ENCODE measurements at regions not wholly inside any gene's neighbourhood (a gene's known extent, or its start where the extent isn't known, plus 50 kb on each side); places are given as distances from the start of the nearest gene placed in this dataset.

GRCh38 chr7:1368682-1369571, 90.3 kb downstream of the MICALL2 start:
- H3K4me1 Mint-ChIP-seq (ENCODE audit: low read depth), result no peaks in the 10 kb centered on the region
- no peaks in the 10 kb centered on the region for H3K9me3 Mint-ChIP-seq (ENCODE audit: low read depth)
- peaks cover 68% of the 10 kb centered on the region for H3K27me3 Mint-ChIP-seq
- H3K27ac Mint-ChIP-seq, result no peak overlapping the region
- H3K36me3 Mint-ChIP-seq (ENCODE audit: insufficient read depth), result no peaks in the 10 kb centered on the region
- no peak overlapping the region for H3K4me3 Mint-ChIP-seq (ENCODE audit: low read depth)
- peak; percentile 39 for DNase-seq (ENCODE audit: low spot score, unreplicated experiment)
- TF ChIP-seq, protein P1, sequence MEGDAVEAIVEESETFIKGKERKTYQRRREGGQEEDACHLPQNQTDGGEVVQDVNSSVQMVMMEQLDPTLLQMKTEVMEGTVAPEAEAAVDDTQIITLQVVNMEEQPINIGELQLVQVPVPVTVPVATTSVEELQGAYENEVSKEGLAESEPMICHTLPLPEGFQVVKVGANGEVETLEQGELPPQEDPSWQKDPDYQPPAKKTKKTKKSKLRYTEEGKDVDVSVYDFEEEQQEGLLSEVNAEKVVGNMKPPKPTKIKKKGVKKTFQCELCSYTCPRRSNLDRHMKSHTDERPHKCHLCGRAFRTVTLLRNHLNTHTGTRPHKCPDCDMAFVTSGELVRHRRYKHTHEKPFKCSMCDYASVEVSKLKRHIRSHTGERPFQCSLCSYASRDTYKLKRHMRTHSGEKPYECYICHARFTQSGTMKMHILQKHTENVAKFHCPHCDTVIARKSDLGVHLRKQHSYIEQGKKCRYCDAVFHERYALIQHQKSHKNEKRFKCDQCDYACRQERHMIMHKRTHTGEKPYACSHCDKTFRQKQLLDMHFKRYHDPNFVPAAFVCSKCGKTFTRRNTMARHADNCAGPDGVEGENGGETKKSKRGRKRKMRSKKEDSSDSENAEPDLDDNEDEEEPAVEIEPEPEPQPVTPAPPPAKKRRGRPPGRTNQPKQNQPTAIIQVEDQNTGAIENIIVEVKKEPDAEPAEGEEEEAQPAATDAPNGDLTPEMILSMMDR (IDR thresholded peaks at IDR 0.05; ENCODE audit: unreplicated experiment), result peak; percentile 63

DNA sequence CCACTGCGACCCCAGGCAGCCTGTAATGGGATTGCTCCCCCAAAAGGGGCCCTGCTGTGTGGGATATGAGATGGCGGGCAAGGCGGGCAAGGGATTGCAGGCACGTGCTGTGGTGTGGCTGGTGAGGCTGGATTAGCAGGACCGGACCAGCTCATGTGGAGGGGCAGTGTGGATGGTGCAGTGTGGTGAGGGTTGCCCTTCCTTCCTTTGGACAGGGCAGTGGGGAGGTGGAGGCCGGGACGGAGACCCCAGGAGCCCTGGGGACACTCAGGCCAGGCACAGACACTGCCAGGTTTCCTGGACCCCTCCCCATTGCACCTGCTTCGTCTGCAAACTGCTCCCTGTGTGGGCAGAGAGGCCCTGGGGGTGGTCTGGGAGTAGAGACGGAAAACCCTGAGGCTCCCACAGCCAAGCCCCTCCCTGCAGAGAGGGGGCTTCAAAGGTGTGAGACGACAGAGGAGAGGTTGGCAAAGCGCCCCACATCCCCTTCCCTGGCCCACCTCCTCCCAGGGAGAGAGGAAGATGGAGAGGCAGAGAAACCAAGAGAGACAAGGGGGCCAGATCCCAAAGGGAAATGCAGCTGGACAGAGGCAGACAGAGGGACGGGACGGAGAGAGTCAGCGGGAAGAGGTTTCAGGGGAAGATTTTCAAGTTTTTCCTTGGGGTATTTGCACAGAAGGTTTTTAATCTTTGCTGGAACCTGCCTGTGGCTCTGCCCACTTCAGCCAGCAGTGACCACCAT, 89.2 kb downstream of the MICALL2 start:
- Mint-ChIP-seq H3K27me3 (peaks cover 70% of the 10 kb centered on the region), H3K4me1 (ENCODE audit: low read depth) (no peaks in the 10 kb centered on the region), H3K9me3 (ENCODE audit: low read depth) (no peaks in the 10 kb centered on the region), H3K27ac (no peak overlapping the region), H3K36me3 (ENCODE audit: insufficient read depth) (no peaks in the 10 kb centered on the region), H3K4me3 (ENCODE audit: low read depth) (no peak overlapping the region)
- no peak for DNase-seq (ENCODE audit: low spot score, unreplicated experiment)
- TF ChIP-seq, protein P1 (IDR thresholded peaks at IDR 0.05; ENCODE audit: unreplicated experiment), result no peak

DNA sequence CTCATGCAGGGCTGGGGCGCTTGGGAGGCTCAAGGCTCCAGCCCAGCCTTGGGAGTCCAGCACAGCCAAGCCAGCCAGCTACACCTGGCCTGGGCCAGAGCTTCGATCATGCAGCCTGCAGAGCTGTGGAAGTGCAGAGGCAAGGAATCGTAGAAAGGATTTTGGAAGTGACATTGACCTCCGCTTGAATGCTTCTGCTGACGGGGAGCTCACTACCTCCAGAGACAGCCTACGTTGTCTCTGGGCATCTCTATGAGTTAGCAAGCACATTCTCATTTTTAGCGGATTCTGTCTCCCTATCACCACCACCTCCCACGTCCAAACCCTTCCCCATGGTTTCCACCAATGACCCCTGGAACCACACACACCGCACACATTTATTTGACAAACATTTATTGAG, 88.5 kb downstream of the MICALL2 start:
- H3K4me3 Mint-ChIP-seq (ENCODE audit: low read depth), result no peak overlapping the region
- H3K36me3 Mint-ChIP-seq (ENCODE audit: insufficient read depth), result no peaks in the 10 kb centered on the region
- no peaks in the 10 kb centered on the region for H3K4me1 Mint-ChIP-seq (ENCODE audit: low read depth)

GRCh38 chr7:1372063-1372462, 87.2 kb downstream of the MICALL2 start:
- TF ChIP-seq, protein P1 (IDR thresholded peaks at IDR 0.05; ENCODE audit: unreplicated experiment), result no peak
- Mint-ChIP-seq H3K4me3 (ENCODE audit: low read depth) (no peak overlapping the region), H3K4me1 (ENCODE audit: low read depth) (no peaks in the 10 kb centered on the region), H3K27me3 (peaks cover 73% of the 10 kb centered on the region), H3K36me3 (ENCODE audit: insufficient read depth) (no peaks in the 10 kb centered on the region), H3K9me3 (ENCODE audit: low read depth) (no peaks in the 10 kb centered on the region), H3K27ac (no peak overlapping the region)
- no peak for DNase-seq (ENCODE audit: low spot score, unreplicated experiment)

More for the DNA sequence above, 88.5 kb downstream of the MICALL2 start:
- Mint-ChIP-seq H3K9me3 (ENCODE audit: low read depth) (no peaks in the 10 kb centered on the region), H3K27me3 (peaks cover 69% of the 10 kb centered on the region), H3K27ac (no peak overlapping the region)
- DNase-seq (ENCODE audit: low spot score, unreplicated experiment), result no peak
- TF ChIP-seq, protein P1 (IDR thresholded peaks at IDR 0.05; ENCODE audit: unreplicated experiment), result no peak

DNA sequence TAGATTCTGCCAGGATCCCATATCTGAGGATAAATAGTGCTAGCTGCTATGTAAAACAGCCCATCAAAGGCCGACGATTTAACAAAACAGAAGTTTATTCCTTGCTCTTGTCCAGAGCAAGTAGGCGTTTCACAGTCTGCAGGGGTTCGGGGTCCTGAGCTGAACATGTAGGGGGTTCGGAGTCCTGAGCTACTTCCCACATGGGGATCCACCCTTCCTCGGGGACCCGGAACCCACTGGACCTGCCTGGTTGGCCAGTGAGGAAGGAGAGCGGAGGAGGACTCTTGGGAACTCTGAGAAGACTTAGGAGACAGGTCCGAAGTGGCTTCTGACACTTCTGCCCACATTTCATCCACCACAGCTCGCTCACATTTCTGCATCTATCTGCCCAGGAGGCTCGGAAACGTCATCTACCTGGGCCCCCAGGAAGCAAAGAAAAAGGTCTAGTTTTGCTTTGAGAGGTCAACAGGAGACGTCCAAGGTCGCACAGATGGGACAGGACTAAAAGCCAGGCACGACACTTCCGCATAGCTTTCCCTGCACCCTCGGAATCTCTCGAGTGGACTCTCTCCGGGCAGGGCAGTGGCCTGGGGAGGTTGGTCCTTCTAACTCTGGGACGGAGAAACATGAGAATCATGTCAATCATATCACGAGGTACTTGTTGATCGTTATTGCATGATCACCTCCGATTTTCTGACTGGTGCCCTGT, 86.4 kb downstream of the MICALL2 start:
- H3K27me3 Mint-ChIP-seq, result peaks cover 70% of the 10 kb centered on the region
- TF ChIP-seq, protein P1 (IDR thresholded peaks at IDR 0.05; ENCODE audit: unreplicated experiment), result no peak
- no peaks in the 10 kb centered on the region for H3K36me3 Mint-ChIP-seq (ENCODE audit: insufficient read depth)
- no peak overlapping the region for H3K27ac Mint-ChIP-seq
- no peaks in the 10 kb centered on the region for H3K4me1 Mint-ChIP-seq (ENCODE audit: low read depth)
- no peaks in the 10 kb centered on the region for H3K9me3 Mint-ChIP-seq (ENCODE audit: low read depth)
- no peak overlapping the region for H3K4me3 Mint-ChIP-seq (ENCODE audit: low read depth)
- no peak for DNase-seq (ENCODE audit: low spot score, unreplicated experiment)
